ENCODE measurements at regions not wholly inside any gene's neighbourhood (a gene's known extent, or its start where the extent isn't known, plus 50 kb on each side); places are given as distances from the start of the nearest gene placed in this dataset.
A peak's percentile ranks its signal among the peaks of the same experiment; 100 is the strongest.

DNA sequence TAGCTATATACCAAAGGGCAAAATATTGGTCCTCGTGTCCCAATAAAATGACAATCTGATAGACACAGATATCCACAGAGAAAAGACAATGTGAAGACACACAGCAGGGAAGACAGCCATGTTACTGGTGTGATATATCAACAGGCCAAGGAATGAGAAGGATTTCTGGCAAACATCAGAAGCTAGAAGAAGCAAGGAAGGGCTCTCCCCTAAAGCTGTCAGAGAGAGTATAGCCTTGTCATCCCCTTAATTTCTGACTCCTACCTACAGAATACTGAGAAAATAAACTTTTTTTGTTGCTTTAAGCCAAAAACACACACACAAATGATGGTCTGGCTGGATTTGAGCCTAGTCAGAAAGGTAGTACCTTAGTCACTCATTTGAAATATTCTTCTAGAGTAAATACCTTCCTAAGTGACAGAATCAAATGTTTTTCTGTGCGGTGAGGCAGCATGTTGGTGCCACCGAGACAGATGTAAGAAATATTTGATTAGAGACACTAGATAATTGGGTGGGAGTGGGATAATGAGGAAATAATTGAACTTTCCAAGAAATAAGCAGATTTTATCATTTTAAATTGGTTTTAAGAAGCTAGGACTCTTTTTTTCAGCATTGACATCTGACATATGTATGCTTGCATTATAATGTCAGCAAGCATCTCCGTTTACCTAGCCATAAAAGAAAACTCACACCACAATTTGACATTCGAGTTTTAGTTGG lies 123.4 kb upstream of the TFAP2D start:
- intact Hi-C loops (cut with micrococcal nuclease) = no loop called here
- Histone ChIP-seq H3K4me1 (no peaks in the 10 kb centered on the region), H3K4me3 (no peak overlapping the region), H3K36me3 (no peaks in the 10 kb centered on the region), H3K27me3 (ENCODE audit: low read depth) (peaks cover 21% of the 10 kb centered on the region), H3K9me3 (replicated peaks) (no peaks in the 10 kb centered on the region), H3K27ac (replicated peaks) (no peak overlapping the region)
- no peak for DNase-seq
- TF ChIP-seq, protein P1, sequence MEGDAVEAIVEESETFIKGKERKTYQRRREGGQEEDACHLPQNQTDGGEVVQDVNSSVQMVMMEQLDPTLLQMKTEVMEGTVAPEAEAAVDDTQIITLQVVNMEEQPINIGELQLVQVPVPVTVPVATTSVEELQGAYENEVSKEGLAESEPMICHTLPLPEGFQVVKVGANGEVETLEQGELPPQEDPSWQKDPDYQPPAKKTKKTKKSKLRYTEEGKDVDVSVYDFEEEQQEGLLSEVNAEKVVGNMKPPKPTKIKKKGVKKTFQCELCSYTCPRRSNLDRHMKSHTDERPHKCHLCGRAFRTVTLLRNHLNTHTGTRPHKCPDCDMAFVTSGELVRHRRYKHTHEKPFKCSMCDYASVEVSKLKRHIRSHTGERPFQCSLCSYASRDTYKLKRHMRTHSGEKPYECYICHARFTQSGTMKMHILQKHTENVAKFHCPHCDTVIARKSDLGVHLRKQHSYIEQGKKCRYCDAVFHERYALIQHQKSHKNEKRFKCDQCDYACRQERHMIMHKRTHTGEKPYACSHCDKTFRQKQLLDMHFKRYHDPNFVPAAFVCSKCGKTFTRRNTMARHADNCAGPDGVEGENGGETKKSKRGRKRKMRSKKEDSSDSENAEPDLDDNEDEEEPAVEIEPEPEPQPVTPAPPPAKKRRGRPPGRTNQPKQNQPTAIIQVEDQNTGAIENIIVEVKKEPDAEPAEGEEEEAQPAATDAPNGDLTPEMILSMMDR (IDR thresholded peaks at IDR 0.05; ENCODE audit: borderline replicate concordance) = no peak

DNA sequence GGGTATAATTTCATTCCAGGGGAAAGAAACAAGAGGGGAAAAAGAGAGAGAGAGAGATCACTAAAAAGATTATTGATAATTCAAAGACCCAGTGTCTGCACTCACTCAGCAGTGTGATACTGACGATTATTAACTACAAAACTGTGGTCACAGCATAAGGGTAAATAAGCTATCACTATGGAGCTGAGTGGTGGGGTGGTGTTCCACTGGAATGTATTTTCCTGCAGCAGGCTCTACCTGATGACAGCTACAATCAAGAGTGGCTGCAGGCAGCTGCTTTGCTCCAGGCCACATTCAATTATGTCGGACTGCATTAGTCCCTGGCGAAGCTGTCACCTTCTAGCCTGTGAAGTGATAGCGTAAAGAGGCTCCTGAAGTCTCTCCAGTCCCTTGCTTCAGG lies 122.2 kb upstream of the TFAP2D start:
- intact Hi-C loops (cut with micrococcal nuclease) = no loop called here

DNA sequence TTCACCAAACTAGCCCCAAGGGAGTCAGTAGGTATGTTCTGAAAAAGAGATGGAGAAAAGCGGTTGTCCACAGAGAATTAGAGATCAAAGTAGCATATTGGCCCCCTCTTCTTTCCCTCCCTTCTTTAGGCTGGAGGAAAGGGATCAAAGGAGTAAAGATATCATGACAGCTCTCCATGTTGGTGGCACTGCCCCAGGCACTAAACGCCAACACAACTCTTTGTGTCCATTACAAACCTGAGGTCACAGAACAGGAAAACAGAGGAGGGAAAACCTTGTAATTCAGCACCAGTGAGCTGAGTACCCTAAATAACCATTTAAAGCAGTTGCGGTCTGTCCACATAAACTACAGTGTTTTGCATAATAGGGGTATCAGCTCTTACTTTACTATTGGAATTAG lies 113.0 kb upstream of the TFAP2D start:
- Histone ChIP-seq H3K9me3 (replicated peaks) (no peaks in the 10 kb centered on the region), H3K27ac (replicated peaks) (no peak overlapping the region), H3K36me3 (no peaks in the 10 kb centered on the region), H3K4me3 (no peak overlapping the region), H3K4me1 (no peaks in the 10 kb centered on the region), H3K27me3 (ENCODE audit: low read depth) (peaks cover 24% of the 10 kb centered on the region)
- no peak for DNase-seq
- TF ChIP-seq, protein P1 (IDR thresholded peaks at IDR 0.05; ENCODE audit: borderline replicate concordance) = no peak
- intact Hi-C loops (cut with micrococcal nuclease) = no loop called here

More for the DNA sequence above, 122.2 kb upstream of the TFAP2D start:
- Histone ChIP-seq H3K36me3 (no peaks in the 10 kb centered on the region), H3K27ac (replicated peaks) (no peak overlapping the region), H3K4me1 (no peaks in the 10 kb centered on the region), H3K27me3 (ENCODE audit: low read depth) (peaks cover 32% of the 10 kb centered on the region), H3K4me3 (no peak overlapping the region), H3K9me3 (replicated peaks) (no peaks in the 10 kb centered on the region)
- no peak for DNase-seq
- TF ChIP-seq, protein P1 (IDR thresholded peaks at IDR 0.05; ENCODE audit: borderline replicate concordance) = no peak

DNA sequence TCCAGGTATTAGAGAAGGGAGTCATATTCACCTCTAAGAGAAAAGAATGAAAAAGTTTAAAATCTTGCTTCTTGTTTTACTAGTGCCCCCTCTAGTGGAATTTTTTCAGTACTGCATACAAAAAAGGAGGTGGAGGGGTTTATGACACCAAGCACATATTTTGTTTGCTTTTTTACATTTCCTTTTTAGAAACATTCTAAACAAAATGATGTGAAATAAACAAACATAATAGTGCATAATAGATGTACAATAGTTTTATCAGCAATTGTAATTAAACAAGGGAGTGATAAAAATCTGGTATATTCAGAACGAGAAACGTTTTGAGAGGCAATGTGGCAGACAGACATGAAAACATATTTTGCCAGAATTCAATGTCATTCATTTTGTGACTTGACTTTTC lies 111.0 kb upstream of the TFAP2D start:
- TF ChIP-seq, protein P1 (IDR thresholded peaks at IDR 0.05; ENCODE audit: borderline replicate concordance) = peak; percentile 79
- intact Hi-C loops (cut with micrococcal nuclease) = no loop called here
- Histone ChIP-seq H3K9me3 (replicated peaks) (no peaks in the 10 kb centered on the region), H3K4me3 (no peak overlapping the region), H3K27ac (replicated peaks) (no peak overlapping the region), H3K27me3 (ENCODE audit: low read depth) (peaks cover 12% of the 10 kb centered on the region), H3K36me3 (no peaks in the 10 kb centered on the region), H3K4me1 (no peaks in the 10 kb centered on the region)
- no peak for DNase-seq

DNA sequence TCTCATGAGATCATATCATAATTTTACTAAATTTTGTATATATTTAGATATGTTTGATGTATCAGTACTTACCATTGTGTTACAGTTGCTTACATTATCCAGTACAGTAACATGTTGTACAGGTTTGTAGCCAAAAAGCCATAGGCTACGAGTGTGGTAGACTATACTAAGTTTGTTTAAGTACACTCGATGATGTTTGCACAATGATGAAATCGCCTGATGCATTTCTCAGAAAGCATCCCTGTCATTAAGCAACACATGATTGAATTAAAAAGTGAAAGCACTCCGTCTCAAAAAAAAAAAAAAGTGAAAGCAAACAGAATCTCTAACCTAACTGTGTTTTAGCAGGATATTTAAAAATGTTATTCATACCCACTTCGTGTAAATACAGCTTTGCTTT lies 104.9 kb upstream of the TFAP2D start:
- Histone ChIP-seq H3K4me1 (no peaks in the 10 kb centered on the region), H3K4me3 (no peak overlapping the region), H3K27me3 (ENCODE audit: low read depth) (peaks cover 12% of the 10 kb centered on the region), H3K36me3 (no peaks in the 10 kb centered on the region), H3K27ac (replicated peaks) (no peak overlapping the region), H3K9me3 (replicated peaks) (peaks cover 3% of the 10 kb centered on the region)
- TF ChIP-seq, protein P1 (IDR thresholded peaks at IDR 0.05; ENCODE audit: borderline replicate concordance) = no peak
- no peak for DNase-seq
- intact Hi-C loops (cut with micrococcal nuclease) = no loop called here
